ENCODE measurements at regions not wholly inside any gene's neighbourhood (a gene's known extent, or its start where the extent isn't known, plus 50 kb on each side); places are given as distances from the start of the nearest gene placed in this dataset.

GRCh38 chr2:74066491-74067203, 81.1 kb downstream of the BOLA3 start:
- DNase-seq = no peak

GRCh38 chr2:74067221-74067747, 80.4 kb downstream of the BOLA3 start:
- DNase-seq = no peak

GRCh38 chr2:74070991-74071390, 76.7 kb downstream of the BOLA3 start:
- DNase-seq = no peak

- no peak for DNase-seq
These were observed 76.3 kb downstream of the BOLA3 start for GRCh38 chr2:74071426-74071825.

DNA sequence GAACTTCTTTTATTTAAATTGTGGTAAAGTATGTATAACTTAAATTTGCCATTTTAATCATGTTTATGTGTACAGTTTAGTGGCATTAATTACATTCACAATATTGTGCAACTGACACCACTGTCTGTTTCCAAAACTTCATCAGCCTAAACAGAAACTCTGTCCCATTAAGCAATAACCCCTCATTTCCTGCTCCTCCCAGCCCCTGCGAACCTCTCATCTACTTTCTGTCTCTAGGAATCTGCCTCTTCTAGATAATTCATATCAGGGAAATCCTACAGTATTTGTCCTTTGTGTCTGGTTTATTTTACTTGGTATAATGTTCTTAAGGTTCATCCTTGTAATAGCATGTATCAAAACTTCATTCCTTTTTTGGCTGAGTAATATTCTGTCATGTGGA, 75.1 kb downstream of the BOLA3 start:
- no peak for DNase-seq

GRCh38 chr2:74074487-74074886, 73.2 kb downstream of the BOLA3 start:
- DNase-seq = no peak

- no peak for DNase-seq
These were observed 71.6 kb downstream of the BOLA3 start for GRCh38 chr2:74076074-74076470.

DNA sequence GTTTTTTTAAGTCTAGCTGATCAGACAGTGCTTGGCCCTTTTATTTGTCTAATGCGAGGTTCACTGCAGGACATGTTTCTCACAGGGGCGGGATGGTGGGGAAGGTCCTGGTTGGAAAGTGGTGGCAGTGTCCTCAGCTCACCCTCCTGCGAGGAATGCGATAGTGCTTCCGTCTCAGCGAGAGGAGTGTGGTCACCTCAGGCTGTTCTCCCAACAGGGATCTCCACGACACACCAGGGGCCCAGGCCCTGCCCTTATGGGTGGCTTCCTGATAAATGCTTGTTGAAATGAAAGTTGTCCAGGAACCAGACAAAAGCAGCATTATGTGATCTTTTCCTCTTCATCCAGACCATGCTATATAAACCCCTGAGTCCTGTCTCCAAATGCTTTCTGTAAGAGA, 70.1 kb downstream of the BOLA3 start:
- DNase-seq = no peak

- DNase-seq = no peak
These were observed 69.2 kb downstream of the BOLA3 start for GRCh38 chr2:74078466-74078865.

DNA sequence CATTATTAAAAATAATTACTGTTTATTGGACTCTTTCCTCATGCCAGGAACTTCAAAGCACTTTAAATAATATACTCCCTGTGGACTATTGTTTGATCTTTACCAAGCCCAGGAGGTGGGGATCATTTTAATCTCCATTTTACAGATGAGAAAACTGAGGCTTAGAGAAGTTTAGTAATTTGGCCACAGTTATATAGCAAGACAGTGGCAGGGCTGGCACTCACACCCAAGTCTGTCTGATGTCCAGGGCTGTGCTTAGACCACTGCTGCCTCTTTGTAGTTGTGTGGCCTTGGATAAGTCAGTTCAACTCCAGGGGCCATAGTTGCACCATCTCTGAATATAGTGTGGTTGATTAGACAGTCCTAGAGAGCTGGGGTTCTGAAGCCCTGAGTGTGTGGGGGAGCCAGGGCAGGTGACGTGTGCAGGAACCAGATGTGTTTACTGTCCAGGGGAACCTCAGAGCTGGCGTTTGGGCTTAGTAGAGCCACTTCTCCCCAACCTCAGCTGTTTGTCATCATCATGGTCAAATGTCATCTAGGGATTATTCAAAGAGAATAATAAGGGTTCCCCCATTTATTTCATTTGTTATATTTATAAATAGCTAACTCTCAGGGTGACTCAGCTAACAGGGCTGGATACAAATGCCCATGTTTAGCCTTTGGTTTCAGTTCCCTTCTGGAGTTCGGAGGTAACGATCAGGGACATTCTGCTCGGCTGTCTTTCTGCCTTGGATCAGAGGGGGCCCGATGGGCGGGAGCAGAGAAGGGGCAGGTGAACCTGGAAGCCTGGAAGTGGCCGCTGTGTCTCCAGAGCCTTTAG, 68.0 kb downstream of the BOLA3 start:
- DNase-seq = no peak

- DNase-seq = no peak
These were observed 67.4 kb downstream of the BOLA3 start for GRCh38 chr2:74080346-74080745.

DNA sequence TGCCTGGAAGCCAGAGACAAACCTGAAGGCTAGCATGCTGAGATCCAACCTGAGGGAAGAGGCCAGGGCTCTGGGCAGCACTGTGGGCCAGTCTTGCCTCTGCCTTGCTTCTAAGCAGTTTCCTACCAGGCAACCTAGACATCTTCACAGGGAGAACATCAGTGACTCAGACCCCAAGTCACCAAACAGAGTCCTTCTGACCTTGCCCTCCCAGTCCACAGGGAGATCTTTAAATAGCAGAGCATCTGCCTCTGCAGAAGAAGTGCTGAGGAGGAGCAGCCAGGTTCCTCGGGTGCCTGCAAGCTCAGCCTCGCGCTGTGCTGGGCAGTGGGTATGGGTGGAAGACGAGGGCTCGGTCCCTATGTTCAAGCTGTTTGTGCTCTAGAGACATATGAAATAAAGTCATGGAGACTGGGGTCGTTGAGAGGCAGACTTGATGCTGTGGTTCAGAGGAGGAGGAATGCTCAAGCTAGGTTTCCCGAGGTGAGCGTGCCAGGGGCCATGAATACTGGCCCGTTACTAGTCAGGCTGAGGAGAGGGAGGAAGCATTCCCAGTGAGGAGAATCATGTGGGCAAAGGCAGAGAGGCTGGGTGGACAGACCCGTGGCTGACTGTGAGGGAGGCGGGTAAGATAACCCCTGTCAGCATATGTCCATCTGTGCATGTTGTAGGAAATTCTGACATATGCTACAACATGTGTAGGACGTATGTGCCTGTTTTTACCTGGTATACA, 66.5 kb downstream of the BOLA3 start:
- DNase-seq = no peak

DNA sequence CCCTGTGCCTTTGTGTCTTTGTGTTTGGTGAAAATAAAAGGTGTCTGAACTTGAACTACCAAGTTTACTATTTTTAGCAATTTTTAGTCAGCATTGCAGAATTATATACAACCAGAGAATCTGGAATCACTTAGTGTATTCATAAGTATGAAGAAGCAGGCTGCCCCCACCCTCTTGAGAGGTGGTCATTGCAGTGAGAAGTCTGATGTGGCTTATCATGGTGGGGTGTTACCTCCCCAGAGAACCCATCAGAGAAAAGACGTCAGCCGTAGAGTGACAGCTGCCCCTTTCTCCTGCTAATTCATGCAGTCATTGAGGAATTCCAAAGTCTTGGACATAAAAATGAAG, 66.0 kb downstream of the BOLA3 start:
- no peak for DNase-seq

GRCh38 chr2:74083750-74084149, 64.0 kb downstream of the BOLA3 start:
- DNase-seq = no peak

Measured in EL (cell line).